Activated CD4-positive, alpha-beta memory T cell treated with anti-CD3 and anti-CD28 coated beads for 36 hours (primary cell): ENCODE measurements at regions not wholly inside any gene's neighbourhood (a gene's known extent, or its start where the extent isn't known, plus 50 kb on each side); places are given as distances from the start of the nearest gene placed in this dataset.

Source experiments
- CTCF ChIA-PET: fragments of 350-600 bp; sonication (Branson Sonifier 250); formaldehyde crosslinking; loops from one replicate; lab custom pipeline; 2021; ENCODE audit warnings: antibody characterized with exemption, inconsistent platforms; lab: Charles Lee
- POLR2A ChIA-PET: fragments of 350-600 bp; sonication (Branson Sonifier 250); formaldehyde crosslinking; loops from one replicate; lab custom pipeline; 2021; ENCODE audit warnings: antibody characterized with exemption; lab: Charles Lee
- DNase-seq: peaks from one replicate; pipeline ENCODE4 v3.0.0-alpha.2; 2020
- H3K27ac Mint-ChIP-seq: one replicate; pipeline ENCODE4 v1.8.0; 2021; ENCODE audit warnings: mixed read lengths
- H3K27me3 Mint-ChIP-seq: one replicate; pipeline ENCODE4 v1.8.0; 2021; ENCODE audit warnings: mixed read lengths
- H3K36me3 Mint-ChIP-seq: one replicate; pipeline ENCODE4 v1.8.0; 2021; ENCODE audit warnings: mixed read lengths
- H3K4me1 Mint-ChIP-seq: one replicate; pipeline ENCODE4 v1.8.0; 2021; ENCODE audit warnings: low read depth, mixed read lengths
- H3K4me3 Mint-ChIP-seq: one replicate; pipeline ENCODE4 v1.8.0; 2021; ENCODE audit warnings: mild to moderate bottlenecking, mixed read lengths
- H3K9me3 Mint-ChIP-seq: one replicate; pipeline ENCODE4 v1.8.0; 2021; ENCODE audit warnings: mixed read lengths
- intact Hi-C: fragments of 100-400 bp; cut with micrococcal nuclease; formaldehyde crosslinking; loops from one replicate; pipeline ENCODE4 v1.15.1; 2023

GRCh38 chr15:96514607-96515285 is 184.2 kb downstream of the NR2F2 start:
- ChIA-PET CTCF (no interaction called here), POLR2A (no interaction called here)
- Mint-ChIP-seq H3K27ac (no peak overlapping the region), H3K36me3 (peaks cover 3% of the 10 kb centered on the region), H3K4me3 (no peak overlapping the region), H3K4me1 (no peaks in the 10 kb centered on the region), H3K27me3 (no peaks in the 10 kb centered on the region), H3K9me3 (peaks cover 16% of the 10 kb centered on the region)
- intact Hi-C loops, result no loop called here
- no peak for DNase-seq

GRCh38 chr15:96515371-96515770 is 184.9 kb downstream of the NR2F2 start:
- peaks cover 3% of the 10 kb centered on the region for H3K36me3 Mint-ChIP-seq
- H3K9me3 Mint-ChIP-seq, result peaks cover 16% of the 10 kb centered on the region
- POLR2A ChIA-PET, result no interaction called here
- no peak overlapping the region for H3K27ac Mint-ChIP-seq
- no peaks in the 10 kb centered on the region for H3K27me3 Mint-ChIP-seq
- DNase-seq, result no peak
- H3K4me1 Mint-ChIP-seq, result no peaks in the 10 kb centered on the region
- CTCF ChIA-PET, result no interaction called here
- intact Hi-C loops, result no loop called here
- H3K4me3 Mint-ChIP-seq, result no peak overlapping the region

- CTCF ChIA-PET, result no interaction called here
- POLR2A ChIA-PET, result no interaction called here
Measured at GRCh38 chr15:96521386-96521785, 190.9 kb downstream of the NR2F2 start.

GRCh38 chr15:96524676-96525417 is 194.3 kb downstream of the NR2F2 start:
- Mint-ChIP-seq H3K4me1 (no peaks in the 10 kb centered on the region), H3K4me3 (no peak overlapping the region), H3K27me3 (no peaks in the 10 kb centered on the region), H3K36me3 (no peaks in the 10 kb centered on the region), H3K9me3 (peaks cover 11% of the 10 kb centered on the region), H3K27ac (no peak overlapping the region)
- CTCF ChIA-PET, result no interaction called here
- POLR2A ChIA-PET, result no interaction called here
- DNase-seq, result no peak
- intact Hi-C loops, result no loop called here

More at GRCh38 chr15:96521386-96521785, 190.9 kb downstream of the NR2F2 start:
- Mint-ChIP-seq H3K4me3 (no peak overlapping the region), H3K36me3 (peaks cover 3% of the 10 kb centered on the region), H3K9me3 (peaks cover 22% of the 10 kb centered on the region), H3K4me1 (no peaks in the 10 kb centered on the region), H3K27me3 (no peaks in the 10 kb centered on the region), H3K27ac (no peak overlapping the region)
- intact Hi-C loops, result no loop called here
- no peak for DNase-seq

- Mint-ChIP-seq H3K27ac (no peak overlapping the region), H3K4me1 (no peaks in the 10 kb centered on the region), H3K36me3 (no peaks in the 10 kb centered on the region), H3K9me3 (no peaks in the 10 kb centered on the region), H3K4me3 (no peak overlapping the region), H3K27me3 (no peaks in the 10 kb centered on the region)
- no peak for DNase-seq
- ChIA-PET POLR2A (no interaction called here), CTCF (no interaction called here)
- intact Hi-C loops, result no loop called here
Measured at GRCh38 chr15:96535148-96535547, 204.6 kb downstream of the NR2F2 start.

GRCh38 chr15:96538491-96538890 is 208.0 kb downstream of the NR2F2 start:
- Mint-ChIP-seq H3K27ac (no peak overlapping the region), H3K9me3 (no peaks in the 10 kb centered on the region), H3K27me3 (no peaks in the 10 kb centered on the region), H3K4me3 (no peak overlapping the region), H3K4me1 (no peaks in the 10 kb centered on the region), H3K36me3 (no peaks in the 10 kb centered on the region)
- DNase-seq, result no peak
- POLR2A ChIA-PET, result no interaction called here
- intact Hi-C loops, result no loop called here
- CTCF ChIA-PET, result no interaction called here

GRCh38 chr15:96540283-96540682 is 209.8 kb downstream of the NR2F2 start:
- Mint-ChIP-seq H3K36me3 (no peaks in the 10 kb centered on the region), H3K4me1 (no peaks in the 10 kb centered on the region), H3K27me3 (no peaks in the 10 kb centered on the region), H3K27ac (no peak overlapping the region), H3K4me3 (no peak overlapping the region), H3K9me3 (no peaks in the 10 kb centered on the region)
- ChIA-PET CTCF (no interaction called here), POLR2A (no interaction called here)
- DNase-seq, result no peak
- intact Hi-C loops, result no loop called here

GRCh38 chr15:96542130-96542770 is 211.8 kb downstream of the NR2F2 start:
- CTCF ChIA-PET, result no interaction called here
- no peaks in the 10 kb centered on the region for H3K27me3 Mint-ChIP-seq
- H3K4me3 Mint-ChIP-seq, result no peak overlapping the region
- no peaks in the 10 kb centered on the region for H3K36me3 Mint-ChIP-seq
- POLR2A ChIA-PET, result no interaction called here
- no peak for DNase-seq
- no peaks in the 10 kb centered on the region for H3K9me3 Mint-ChIP-seq
- intact Hi-C loops, result no loop called here
- no peaks in the 10 kb centered on the region for H3K4me1 Mint-ChIP-seq
- H3K27ac Mint-ChIP-seq, result no peak overlapping the region

GRCh38 chr15:96544162-96544756 is 213.8 kb downstream of the NR2F2 start:
- CTCF ChIA-PET, result no interaction called here
- Mint-ChIP-seq H3K9me3 (no peaks in the 10 kb centered on the region), H3K4me1 (no peaks in the 10 kb centered on the region), H3K36me3 (no peaks in the 10 kb centered on the region), H3K27me3 (no peaks in the 10 kb centered on the region), H3K27ac (no peak overlapping the region), H3K4me3 (no peak overlapping the region)
- POLR2A ChIA-PET, result no interaction called here
- DNase-seq, result no peak
- intact Hi-C loops, result no loop called here

GRCh38 chr15:96549136-96549535 is 218.6 kb downstream of the NR2F2 start:
- no peak overlapping the region for H3K4me3 Mint-ChIP-seq
- ChIA-PET POLR2A (no interaction called here), CTCF (no interaction called here)
- H3K27ac Mint-ChIP-seq, result no peak overlapping the region
- H3K36me3 Mint-ChIP-seq, result no peaks in the 10 kb centered on the region
- no peaks in the 10 kb centered on the region for H3K4me1 Mint-ChIP-seq
- no peak for DNase-seq
- H3K9me3 Mint-ChIP-seq, result no peaks in the 10 kb centered on the region
- intact Hi-C loops, result no loop called here
- no peaks in the 10 kb centered on the region for H3K27me3 Mint-ChIP-seq

GRCh38 chr15:96551196-96551595 is 220.7 kb downstream of the NR2F2 start:
- ChIA-PET CTCF (no interaction called here), POLR2A (no interaction called here)
- Mint-ChIP-seq H3K27ac (no peak overlapping the region), H3K4me1 (no peaks in the 10 kb centered on the region), H3K27me3 (no peaks in the 10 kb centered on the region), H3K4me3 (no peak overlapping the region), H3K9me3 (peaks cover 6% of the 10 kb centered on the region), H3K36me3 (no peaks in the 10 kb centered on the region)
- DNase-seq, result no peak
- intact Hi-C loops, result no loop called here

- no peak for DNase-seq
- Mint-ChIP-seq H3K36me3 (no peaks in the 10 kb centered on the region), H3K27me3 (no peaks in the 10 kb centered on the region), H3K4me1 (no peaks in the 10 kb centered on the region), H3K9me3 (peaks cover 6% of the 10 kb centered on the region), H3K27ac (no peak overlapping the region), H3K4me3 (no peak overlapping the region)
- intact Hi-C loops, result no loop called here
- ChIA-PET POLR2A (no interaction called here), CTCF (no interaction called here)
Measured at GRCh38 chr15:96551722-96552121, 221.2 kb downstream of the NR2F2 start.
